Kidney tubule cell (primary cell): ENCODE measurements at regions not wholly inside any gene's neighbourhood (a gene's known extent, or its start where the extent isn't known, plus 50 kb on each side); places are given as distances from the start of the nearest gene placed in this dataset.

ENCODE experiments used
- DNase-seq: peaks from one replicate; pipeline ENCODE4 v3.0.0-alpha.2; 2018; ENCODE audit warnings: low spot score

DNA sequence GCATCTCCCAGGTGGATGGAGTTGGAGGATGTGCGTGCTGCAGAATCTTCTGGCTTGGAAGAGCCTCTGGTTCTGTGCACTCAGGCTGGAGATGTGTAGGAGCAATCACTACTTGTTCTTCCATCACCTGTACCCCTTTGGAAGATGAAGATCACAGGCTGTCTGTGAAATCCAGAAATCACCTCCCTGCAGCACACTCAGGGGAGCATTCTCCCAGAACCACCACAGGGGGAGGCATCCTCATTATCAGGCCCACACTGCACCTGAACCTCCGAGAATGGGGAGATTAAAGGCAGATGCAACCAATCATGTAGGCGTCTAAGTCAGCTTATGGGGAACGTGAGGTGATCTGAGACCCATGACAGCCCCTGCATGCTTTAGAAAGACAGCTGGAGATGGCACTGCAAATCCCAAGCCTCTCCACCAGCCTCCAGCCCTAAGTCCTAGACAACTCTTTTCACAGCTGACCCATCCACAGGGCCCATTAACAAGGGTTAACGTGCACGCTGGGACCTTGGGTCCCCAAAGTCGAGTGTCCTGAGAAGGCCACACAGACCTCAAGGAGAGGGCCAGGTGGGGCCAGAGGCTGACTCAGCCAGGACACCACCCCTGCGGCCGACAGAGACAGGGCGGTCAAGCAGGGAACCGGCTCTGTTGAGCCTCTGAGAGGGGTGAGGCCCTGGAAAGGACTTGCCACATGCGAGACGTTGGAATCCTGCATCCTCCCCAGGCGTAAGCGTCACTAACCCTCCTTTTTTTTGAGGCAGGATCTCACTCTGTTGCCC is 314.9 kb downstream of the EIPR1 start:
- no peak for DNase-seq

GRCh38 chr2:3060049-3060448 is 317.6 kb downstream of the EIPR1 start:
- no peak for DNase-seq

DNA sequence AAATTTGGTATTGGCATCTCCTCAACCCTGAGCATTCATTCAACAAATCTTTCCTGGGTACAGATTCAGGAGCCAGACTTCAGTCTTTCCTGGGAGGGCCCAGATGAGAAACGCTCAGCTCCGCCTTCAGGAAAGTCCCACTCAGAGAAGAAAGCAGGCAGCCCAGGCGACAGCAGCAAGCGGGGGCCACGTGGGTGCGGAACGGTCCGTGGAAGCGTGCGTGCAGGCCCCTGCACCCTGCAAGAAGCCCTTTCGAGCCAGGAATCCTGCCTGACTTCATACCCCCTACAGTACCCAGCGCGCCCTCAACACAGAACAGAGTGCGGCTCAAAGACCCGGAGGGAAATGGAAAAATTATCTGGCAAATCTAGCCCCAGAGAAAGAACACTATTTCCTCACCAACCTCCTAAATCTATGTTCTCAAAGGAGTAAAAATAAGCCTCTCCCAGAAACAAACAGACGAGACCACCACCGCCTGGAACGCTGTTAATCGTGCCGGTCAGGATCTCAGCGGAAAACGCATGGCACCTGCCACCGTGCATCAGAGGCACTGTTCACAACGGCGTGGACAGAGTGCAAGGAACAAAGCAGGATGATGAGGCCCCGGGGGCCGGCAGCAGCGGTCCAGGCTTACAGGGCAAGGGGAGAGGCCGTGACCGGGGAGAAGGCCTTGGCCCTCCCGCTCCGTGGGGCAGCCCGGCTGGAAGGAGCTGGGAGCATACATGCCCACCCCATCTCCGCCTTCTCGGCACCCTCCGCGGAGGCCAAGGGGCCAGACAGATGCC is 318.3 kb downstream of the EIPR1 start:
- no peak for DNase-seq

DNA sequence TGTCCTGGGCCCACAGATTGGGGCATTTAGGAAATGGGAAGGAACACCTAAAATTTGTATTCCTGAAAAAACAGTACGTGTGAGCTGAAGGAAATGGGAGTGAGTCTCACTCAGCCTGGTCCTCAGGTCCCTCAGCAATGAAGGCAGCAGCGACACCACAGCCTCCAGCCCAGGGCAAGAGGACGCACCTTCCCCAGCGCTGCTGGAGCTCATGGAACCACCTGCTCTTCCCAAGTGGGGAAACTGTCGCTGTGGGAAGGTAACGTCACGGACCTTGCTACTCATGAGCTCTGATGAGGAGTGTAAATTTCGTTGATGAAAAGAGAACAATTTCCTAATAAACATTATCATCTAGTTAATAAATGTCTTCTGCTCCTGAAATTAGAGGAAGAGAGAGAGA is 323.6 kb downstream of the EIPR1 start:
- DNase-seq, result no peak

GRCh38 chr2:3051266-3051665 is 326.4 kb downstream of the EIPR1 start:
- DNase-seq, result no peak

DNA sequence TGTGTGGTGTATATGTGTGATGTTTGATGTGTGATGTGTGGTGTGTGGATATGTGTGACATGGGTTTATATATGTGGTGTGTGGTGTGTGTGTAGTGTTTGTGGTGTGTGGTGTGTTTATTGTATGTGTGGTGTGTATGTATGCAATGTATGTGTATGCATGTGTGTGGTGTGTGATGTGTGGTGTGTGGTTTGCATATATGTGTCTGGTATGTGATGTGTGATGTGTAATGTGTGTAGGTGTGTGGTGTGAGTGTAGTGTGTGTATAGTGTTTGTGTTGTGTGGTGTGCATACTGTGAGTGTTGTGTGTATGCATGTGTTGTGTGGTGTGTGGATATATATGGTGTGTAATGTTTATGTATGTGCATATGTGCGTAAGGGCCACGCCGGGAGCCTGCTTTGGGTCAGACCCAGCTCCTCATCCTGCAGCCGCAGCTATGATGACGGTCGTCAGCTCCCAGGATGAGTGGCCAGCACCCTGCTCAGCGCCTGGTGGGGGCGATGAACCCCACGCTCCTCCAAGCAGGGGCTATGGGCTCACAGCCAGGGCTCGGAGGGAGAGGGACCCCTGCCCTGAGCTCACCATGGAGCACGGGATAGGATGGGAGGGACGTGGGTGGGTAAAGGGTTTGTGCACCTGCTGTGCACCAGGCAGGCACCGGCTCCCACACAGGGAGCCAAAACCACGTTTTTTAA is 331.3 kb downstream of the EIPR1 start:
- DNase-seq, result no peak

- no peak for DNase-seq
Measured at GRCh38 chr2:3045318-3045921, 332.2 kb downstream of the EIPR1 start.

DNA sequence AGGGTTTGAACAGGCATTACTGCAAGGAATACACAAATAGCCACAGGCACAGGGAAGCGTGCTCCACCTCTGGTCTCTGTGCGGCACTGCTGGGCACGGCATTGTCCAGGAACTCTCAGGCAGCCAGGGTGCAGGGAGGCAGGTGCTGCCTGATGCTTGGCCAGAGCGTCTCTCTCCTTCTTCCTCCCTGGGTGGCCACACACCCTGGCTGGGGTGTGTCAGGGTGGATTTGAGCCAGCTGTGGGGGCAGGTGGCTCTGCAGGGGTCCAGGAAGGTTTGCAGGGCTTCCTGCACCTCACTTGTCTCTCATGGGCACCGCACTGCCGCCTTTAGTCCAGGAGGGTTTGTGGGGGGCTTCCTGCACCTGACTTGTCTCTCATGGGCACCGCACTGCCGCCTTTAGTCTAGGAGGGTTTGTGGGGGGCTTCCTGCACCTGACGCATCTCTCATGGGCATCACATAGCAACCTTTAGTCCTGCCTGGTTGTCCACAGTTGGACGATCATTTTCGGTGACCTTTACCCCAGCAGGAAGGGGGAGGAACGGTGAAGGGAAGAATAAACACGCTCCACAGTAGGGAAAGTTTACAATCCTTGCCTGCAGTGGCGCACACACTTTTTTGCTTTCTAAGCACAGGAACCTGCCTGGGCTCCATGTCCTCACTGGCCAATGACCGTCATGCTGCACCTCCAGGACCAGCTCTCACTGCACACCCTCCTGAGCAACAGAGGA is 332.9 kb downstream of the EIPR1 start:
- no peak for DNase-seq

DNA sequence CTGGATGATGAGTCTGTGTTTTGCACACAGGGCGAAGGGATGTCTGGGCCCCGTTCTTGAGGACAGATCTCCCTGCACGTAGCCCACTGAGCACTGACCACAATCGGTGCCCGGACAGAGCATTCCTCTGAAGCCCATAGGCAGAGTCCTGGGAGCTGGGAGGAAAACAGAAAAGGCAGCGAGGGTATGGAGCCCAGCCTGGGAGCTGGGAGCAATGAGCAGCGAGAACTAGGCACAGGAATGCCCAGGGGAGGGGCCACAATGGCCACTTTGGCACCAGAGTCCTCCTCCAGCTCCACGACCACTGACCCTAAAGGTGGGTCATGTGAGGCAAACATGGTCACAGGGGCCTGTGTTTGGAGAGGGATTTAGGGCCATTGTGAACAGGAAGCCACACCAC is 333.9 kb downstream of the EIPR1 start:
- DNase-seq, result no peak

- DNase-seq, result no peak
Measured at GRCh38 chr2:3042601-3043585, 334.7 kb downstream of the EIPR1 start.

GRCh38 chr2:3041841-3042600 is 335.6 kb downstream of the EIPR1 start:
- DNase-seq, result no peak

GRCh38 chr2:3041246-3041645 is 336.4 kb downstream of the EIPR1 start:
- DNase-seq, result no peak

DNA sequence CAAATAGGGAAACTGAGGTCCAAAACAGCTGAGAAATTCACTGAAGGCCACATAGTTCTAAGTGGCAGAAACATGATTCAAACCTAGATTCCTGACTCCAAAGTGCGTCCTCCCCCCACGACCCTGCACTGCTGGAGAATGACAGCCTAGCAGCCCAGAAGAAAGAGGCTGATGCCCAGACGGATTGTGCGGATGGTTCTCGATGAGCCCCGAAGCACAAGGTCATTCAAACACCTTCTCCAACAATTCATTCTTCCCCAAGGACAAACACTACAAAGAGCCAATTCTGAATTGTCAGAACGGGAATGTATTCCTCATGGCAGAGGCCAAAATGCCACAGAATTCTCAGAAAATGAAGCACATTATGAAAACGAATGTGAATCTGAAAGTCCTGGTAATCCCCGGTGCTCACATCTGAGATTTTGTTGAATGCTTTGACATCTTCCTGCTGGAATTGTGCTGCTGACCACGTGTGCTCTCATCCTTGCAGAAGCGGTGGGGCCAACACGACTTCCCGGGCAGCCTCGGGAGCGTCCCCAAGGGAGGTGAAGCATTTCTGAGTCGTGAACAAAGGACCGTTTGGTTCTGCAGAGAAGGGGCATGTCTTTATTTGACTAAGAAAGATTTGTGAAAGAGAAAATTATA is 337.0 kb downstream of the EIPR1 start:
- no peak for DNase-seq

DNA sequence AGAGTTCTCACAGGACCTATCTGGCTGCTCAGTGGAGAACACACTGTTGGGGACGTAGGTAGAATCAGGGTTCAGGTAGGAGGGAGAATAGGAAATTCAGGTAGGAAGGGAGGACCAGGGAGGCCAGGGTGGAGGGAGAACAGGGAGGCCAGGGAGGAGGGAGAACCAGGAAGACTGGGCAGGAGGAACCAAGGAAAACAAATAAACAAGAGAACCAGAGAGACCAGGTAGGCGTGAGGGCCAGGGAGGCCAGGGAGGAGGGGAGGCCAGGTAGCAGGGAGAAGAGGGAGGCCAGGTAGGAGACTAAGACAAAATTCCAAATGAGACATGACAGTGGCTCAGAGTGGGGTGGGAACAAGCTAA is 337.6 kb downstream of the EIPR1 start:
- DNase-seq, result no peak

DNA sequence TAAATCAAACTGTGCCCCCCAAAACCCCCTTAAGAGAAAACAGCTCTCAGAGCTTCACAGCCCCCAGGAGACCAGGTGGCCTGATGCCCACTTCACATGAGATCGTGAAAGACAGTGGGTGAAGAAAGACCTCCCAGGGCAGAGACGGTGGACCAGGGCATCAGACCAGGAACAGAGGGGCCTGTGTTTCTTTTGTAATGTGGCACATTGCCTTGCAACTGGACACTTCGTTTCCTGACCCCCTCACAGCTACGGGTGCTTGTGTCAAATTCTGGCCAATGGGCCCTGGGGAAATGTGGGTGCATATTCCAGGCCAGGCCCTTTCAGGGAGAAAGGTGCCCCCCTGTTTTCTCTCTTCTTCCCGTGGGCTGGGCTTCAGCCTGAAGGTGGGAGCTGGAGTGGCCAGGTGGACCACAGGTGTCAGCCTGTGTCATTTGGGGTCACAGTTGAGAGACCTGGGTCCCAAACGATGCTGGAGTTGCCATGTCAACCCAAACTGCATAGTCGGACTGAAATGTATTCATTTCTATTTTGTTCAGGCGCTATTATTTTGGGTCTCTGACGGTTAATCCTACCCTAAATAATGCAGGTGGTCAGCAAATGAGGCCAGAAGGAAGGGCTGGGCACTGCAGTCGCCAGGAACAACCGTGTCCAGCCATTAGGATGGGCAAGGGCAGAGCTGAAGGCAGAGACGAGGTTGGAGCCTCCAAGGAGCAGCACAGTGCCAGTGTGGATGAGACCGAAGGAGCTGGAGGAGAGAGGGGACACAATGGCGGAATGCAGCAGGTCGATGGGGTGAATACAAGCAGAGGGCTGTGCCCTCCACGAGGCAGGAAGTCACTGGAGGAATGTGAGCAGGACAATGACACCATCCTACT is 338.2 kb downstream of the EIPR1 start:
- DNase-seq, result no peak

DNA sequence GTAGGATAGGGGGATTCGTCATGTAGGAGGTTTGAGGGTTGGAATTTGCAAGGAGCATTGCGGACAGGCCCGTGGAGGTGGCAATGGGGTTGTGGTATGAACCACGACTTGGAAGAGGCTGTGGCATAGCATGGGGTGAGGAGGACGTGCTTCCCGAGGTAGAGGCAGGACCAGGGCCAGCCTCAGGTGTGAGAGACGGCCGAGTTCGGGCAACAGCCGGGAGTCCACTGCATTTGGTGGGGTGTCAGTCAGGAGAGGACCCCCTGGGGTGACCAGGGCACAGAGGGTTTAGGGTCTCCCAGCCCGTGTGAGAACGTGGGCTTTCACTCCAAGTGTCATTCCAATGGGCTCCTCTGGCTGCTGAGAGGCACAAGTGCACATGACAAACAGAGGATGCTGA is 339.0 kb downstream of the EIPR1 start:
- no peak for DNase-seq

- no peak for DNase-seq
Measured at GRCh38 chr2:3037196-3038194, 340.1 kb downstream of the EIPR1 start.
